ENCODE measurements at regions not wholly inside any gene's neighbourhood (a gene's known extent, or its start where the extent isn't known, plus 50 kb on each side); places are given as distances from the start of the nearest gene placed in this dataset.

DNA sequence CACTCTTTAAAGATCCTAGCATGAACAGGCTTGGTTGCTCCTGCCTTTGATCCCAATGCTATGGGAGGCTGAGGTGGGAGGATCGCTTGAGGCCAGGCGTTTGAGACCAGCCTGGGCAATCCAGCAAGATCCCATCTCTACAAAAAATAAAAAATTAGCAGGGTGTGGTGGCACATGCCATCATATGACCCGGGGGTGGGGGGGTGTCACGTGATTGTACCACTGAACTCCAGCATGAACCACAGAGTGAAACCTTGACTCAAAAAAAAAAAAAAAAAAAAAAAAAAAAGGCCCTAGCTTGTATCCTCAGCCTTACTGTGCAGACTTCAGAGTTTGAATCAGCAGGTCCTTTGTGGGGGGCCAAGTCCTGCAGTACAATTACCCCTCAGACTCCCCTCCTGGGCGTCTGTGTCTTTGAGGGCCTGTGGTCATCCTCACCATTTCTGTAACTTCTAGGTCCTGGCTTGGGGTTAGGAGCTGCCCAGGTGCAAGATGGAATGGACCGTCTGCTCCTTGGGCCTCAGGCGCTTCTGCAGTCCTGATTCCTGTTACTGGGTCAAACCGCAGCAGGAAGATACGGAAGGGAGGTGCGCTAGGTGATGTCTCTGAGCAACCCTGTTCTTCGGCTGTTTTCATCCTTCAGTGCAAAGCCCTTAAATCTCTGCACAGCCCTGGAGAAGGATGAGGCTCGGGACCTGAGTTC is 208.1 kb downstream of the CTTN start:
- TF ChIP-seq, protein P1, sequence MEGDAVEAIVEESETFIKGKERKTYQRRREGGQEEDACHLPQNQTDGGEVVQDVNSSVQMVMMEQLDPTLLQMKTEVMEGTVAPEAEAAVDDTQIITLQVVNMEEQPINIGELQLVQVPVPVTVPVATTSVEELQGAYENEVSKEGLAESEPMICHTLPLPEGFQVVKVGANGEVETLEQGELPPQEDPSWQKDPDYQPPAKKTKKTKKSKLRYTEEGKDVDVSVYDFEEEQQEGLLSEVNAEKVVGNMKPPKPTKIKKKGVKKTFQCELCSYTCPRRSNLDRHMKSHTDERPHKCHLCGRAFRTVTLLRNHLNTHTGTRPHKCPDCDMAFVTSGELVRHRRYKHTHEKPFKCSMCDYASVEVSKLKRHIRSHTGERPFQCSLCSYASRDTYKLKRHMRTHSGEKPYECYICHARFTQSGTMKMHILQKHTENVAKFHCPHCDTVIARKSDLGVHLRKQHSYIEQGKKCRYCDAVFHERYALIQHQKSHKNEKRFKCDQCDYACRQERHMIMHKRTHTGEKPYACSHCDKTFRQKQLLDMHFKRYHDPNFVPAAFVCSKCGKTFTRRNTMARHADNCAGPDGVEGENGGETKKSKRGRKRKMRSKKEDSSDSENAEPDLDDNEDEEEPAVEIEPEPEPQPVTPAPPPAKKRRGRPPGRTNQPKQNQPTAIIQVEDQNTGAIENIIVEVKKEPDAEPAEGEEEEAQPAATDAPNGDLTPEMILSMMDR (IDR thresholded peaks at IDR 0.05; ENCODE audit: low read depth, low read length), result no peak
- no peak for DNase-seq (ENCODE audit: low read depth in 2 of 2)

GRCh38 chr11:70606951-70607330 is 208.6 kb downstream of the CTTN start:
- H3K4me3 ChIP-seq (replicated peaks in 1 of 2; ENCODE audit: low read depth in 2 of 2, low read length in 2 of 2), result no peak overlapping the region
- TF ChIP-seq, protein P1 (IDR thresholded peaks at IDR 0.05; ENCODE audit: low read depth, low read length), result no peak
- DNase-seq (ENCODE audit: low read depth in 2 of 2), result no peak

More for the DNA sequence above, 208.1 kb downstream of the CTTN start:
- H3K4me3 ChIP-seq (replicated peaks in 1 of 2; ENCODE audit: low read depth in 2 of 2, low read length in 2 of 2), result no peak overlapping the region

- TF ChIP-seq, protein P1 (IDR thresholded peaks at IDR 0.05; ENCODE audit: low read depth, low read length), result no peak
- DNase-seq (ENCODE audit: low read depth in 2 of 2), result no peak
Observed at GRCh38 chr11:70607561-70607960, 209.2 kb downstream of the CTTN start.

GRCh38 chr11:70608568-70609470 is 210.5 kb downstream of the CTTN start:
- no peak overlapping the region for H3K4me3 ChIP-seq (replicated peaks in 1 of 2; ENCODE audit: low read depth in 2 of 2, low read length in 2 of 2)
- peak; percentile 1 to 32 for DNase-seq (ENCODE audit: low read depth in 2 of 2)
- TF ChIP-seq, protein P1 (IDR thresholded peaks at IDR 0.05; ENCODE audit: low read depth, low read length), result no peak

More at GRCh38 chr11:70607561-70607960, 209.2 kb downstream of the CTTN start:
- no peak overlapping the region for H3K4me3 ChIP-seq (replicated peaks in 1 of 2; ENCODE audit: low read depth in 2 of 2, low read length in 2 of 2)

GRCh38 chr11:70610566-70611565 is 212.5 kb downstream of the CTTN start:
- TF ChIP-seq, protein P1 (IDR thresholded peaks at IDR 0.05; ENCODE audit: low read depth, low read length), result no peak
- no peak overlapping the region for H3K4me3 ChIP-seq (replicated peaks in 1 of 2; ENCODE audit: low read depth in 2 of 2, low read length in 2 of 2)
- DNase-seq (ENCODE audit: low read depth in 2 of 2), result peak in 1 of 2 donors; percentile 23

DNA sequence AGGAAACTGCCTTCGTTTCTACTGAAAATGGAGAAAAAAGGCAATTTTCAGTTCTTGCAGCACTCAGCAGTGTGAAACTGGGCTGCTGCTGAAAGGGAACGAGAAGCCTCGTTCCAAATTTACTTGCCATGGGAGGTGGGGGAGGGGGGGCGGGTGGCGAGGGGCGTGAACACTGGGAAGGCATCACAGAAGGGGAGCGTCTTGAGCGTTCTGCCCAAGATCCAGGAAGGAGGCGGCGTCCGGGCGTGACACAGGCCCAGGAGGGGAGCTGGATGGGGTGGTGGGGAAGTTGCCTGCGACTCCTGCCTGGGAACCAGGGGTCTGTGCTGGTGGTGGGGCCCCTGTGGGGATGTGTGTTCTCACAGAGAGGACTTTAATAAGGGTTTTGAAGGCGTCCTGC is 213.5 kb downstream of the CTTN start:
- TF ChIP-seq, protein P1 (IDR thresholded peaks at IDR 0.05; ENCODE audit: low read depth, low read length), result no peak
- H3K4me3 ChIP-seq (replicated peaks in 1 of 2; ENCODE audit: low read depth in 2 of 2, low read length in 2 of 2), result no peak overlapping the region
- DNase-seq (ENCODE audit: low read depth in 2 of 2), result no peak

All from cardiac fibroblast (primary cell).